ENCODE measurements at regions not wholly inside any gene's neighbourhood (a gene's known extent, or its start where the extent isn't known, plus 50 kb on each side); places are given as distances from the start of the nearest gene placed in this dataset.

GRCh38 chr9:88308831-88309560 is 79.2 kb upstream of the SPIN1 start:
- no peak overlapping the region for H3K27ac Mint-ChIP-seq
- peaks cover 33% of the 10 kb centered on the region for H3K4me1 Mint-ChIP-seq (ENCODE audit: low read depth)

GRCh38 chr9:88307136-88307535 is 81.1 kb upstream of the SPIN1 start:
- no peak overlapping the region for H3K27ac Mint-ChIP-seq
- CTCF ChIA-PET: no interaction called here
- H3K27me3 Mint-ChIP-seq (ENCODE audit: low read depth): peaks cover 8% of the 10 kb centered on the region
- no peaks in the 10 kb centered on the region for H3K9me3 Mint-ChIP-seq
- DNase-seq: no peak
- intact Hi-C loops (cut with micrococcal nuclease): loop anchor here (10.0 kb wide), 2 partner anchors 528 to 1952 kb away; partner anchors contain the start of gene TUT7
- peaks cover 31% of the 10 kb centered on the region for H3K4me1 Mint-ChIP-seq (ENCODE audit: low read depth)
- no peaks in the 10 kb centered on the region for H3K36me3 Mint-ChIP-seq (ENCODE audit: low read depth)
- H3K4me3 Mint-ChIP-seq: no peak overlapping the region

More at GRCh38 chr9:88308831-88309560, 79.2 kb upstream of the SPIN1 start:
- CTCF ChIA-PET: interaction anchor here (0.6 kb wide), 1 partner anchor 330 kb away, joined by 3 read pairs; no protein-coding TSS in a partner anchor
- no peak for DNase-seq
- no peak overlapping the region for H3K4me3 Mint-ChIP-seq
- H3K9me3 Mint-ChIP-seq: no peaks in the 10 kb centered on the region
- H3K27me3 Mint-ChIP-seq (ENCODE audit: low read depth): peaks cover 3% of the 10 kb centered on the region
- intact Hi-C loops (cut with micrococcal nuclease): loop anchor here (10.0 kb wide), 2 partner anchors 526 to 1954 kb away; partner anchors contain the start of gene TUT7
- H3K36me3 Mint-ChIP-seq (ENCODE audit: low read depth): no peaks in the 10 kb centered on the region

GRCh38 chr9:88303721-88304451 is 84.4 kb upstream of the SPIN1 start:
- H3K36me3 Mint-ChIP-seq (ENCODE audit: low read depth): no peaks in the 10 kb centered on the region
- H3K27ac Mint-ChIP-seq: no peak overlapping the region
- DNase-seq: peak; percentile 75
- no peaks in the 10 kb centered on the region for H3K9me3 Mint-ChIP-seq
- peaks cover 8% of the 10 kb centered on the region for H3K27me3 Mint-ChIP-seq (ENCODE audit: low read depth)
- CTCF ChIA-PET: interaction anchor here (0.6 kb wide), 1 partner anchor 373 kb away, joined by 3 read pairs; no protein-coding TSS in a partner anchor
- intact Hi-C loops (cut with micrococcal nuclease): loop anchor here (1.0 to 10.0 kb wide), 9 partner anchors 8 to 1949 kb away; partner anchors contain the start of gene TUT7
- H3K4me3 Mint-ChIP-seq: no peak overlapping the region
- H3K4me1 Mint-ChIP-seq (ENCODE audit: low read depth): peaks cover 23% of the 10 kb centered on the region

GRCh38 chr9:88302579-88303324 is 85.5 kb upstream of the SPIN1 start:
- Mint-ChIP-seq H3K9me3 (no peaks in the 10 kb centered on the region), H3K4me3 (no peak overlapping the region), H3K27me3 (ENCODE audit: low read depth) (peaks cover 8% of the 10 kb centered on the region), H3K4me1 (ENCODE audit: low read depth) (peaks cover 23% of the 10 kb centered on the region), H3K36me3 (ENCODE audit: low read depth) (no peaks in the 10 kb centered on the region), H3K27ac (no peak overlapping the region)
- intact Hi-C loops (cut with micrococcal nuclease): loop anchor here (5.0 to 10.0 kb wide), 3 partner anchors 532 to 1948 kb away; partner anchors contain the start of gene TUT7
- CTCF ChIA-PET: no interaction called here
- DNase-seq: no peak

- CTCF ChIA-PET: no interaction called here
- H3K27ac Mint-ChIP-seq: no peak overlapping the region
- peaks cover 23% of the 10 kb centered on the region for H3K4me1 Mint-ChIP-seq (ENCODE audit: low read depth)
- no peaks in the 10 kb centered on the region for H3K36me3 Mint-ChIP-seq (ENCODE audit: low read depth)
- no peak for DNase-seq
- no peak overlapping the region for H3K4me3 Mint-ChIP-seq
- peaks cover 8% of the 10 kb centered on the region for H3K27me3 Mint-ChIP-seq (ENCODE audit: low read depth)
- intact Hi-C loops (cut with micrococcal nuclease): loop anchor here (5.0 to 10.0 kb wide), 3 partner anchors 534 to 1946 kb away; partner anchors contain the start of gene TUT7
- no peaks in the 10 kb centered on the region for H3K9me3 Mint-ChIP-seq
Measured at GRCh38 chr9:88300556-88300955, 87.7 kb upstream of the SPIN1 start.

GRCh38 chr9:88291856-88292255 is 96.4 kb upstream of the SPIN1 start:
- CTCF ChIA-PET: interaction anchor here (0.6 kb wide), 1 partner anchor 943 kb away, joined by 3 read pairs; no protein-coding TSS in a partner anchor
- Mint-ChIP-seq H3K9me3 (no peaks in the 10 kb centered on the region), H3K27ac (no peak overlapping the region), H3K4me1 (ENCODE audit: low read depth) (no peaks in the 10 kb centered on the region), H3K27me3 (ENCODE audit: low read depth) (no peaks in the 10 kb centered on the region), H3K4me3 (no peak overlapping the region), H3K36me3 (ENCODE audit: low read depth) (no peaks in the 10 kb centered on the region)
- no peak for DNase-seq
- intact Hi-C loops (cut with micrococcal nuclease): no loop called here

GRCh38 chr9:88291056-88291455 is 97.2 kb upstream of the SPIN1 start:
- Mint-ChIP-seq H3K36me3 (ENCODE audit: low read depth) (no peaks in the 10 kb centered on the region), H3K4me1 (ENCODE audit: low read depth) (no peaks in the 10 kb centered on the region)
- intact Hi-C loops (cut with micrococcal nuclease): no loop called here

GRCh38 chr9:88289532-88289931 is 98.7 kb upstream of the SPIN1 start:
- no peaks in the 10 kb centered on the region for H3K4me1 Mint-ChIP-seq (ENCODE audit: low read depth)
- no peak for DNase-seq
- no peaks in the 10 kb centered on the region for H3K27me3 Mint-ChIP-seq (ENCODE audit: low read depth)
- intact Hi-C loops (cut with micrococcal nuclease): no loop called here
- no peak overlapping the region for H3K4me3 Mint-ChIP-seq
- peaks cover 2% of the 10 kb centered on the region for H3K36me3 Mint-ChIP-seq (ENCODE audit: low read depth)
- no peaks in the 10 kb centered on the region for H3K9me3 Mint-ChIP-seq
- CTCF ChIA-PET: no interaction called here
- no peak overlapping the region for H3K27ac Mint-ChIP-seq

More at GRCh38 chr9:88291056-88291455, 97.2 kb upstream of the SPIN1 start:
- no peak overlapping the region for H3K4me3 Mint-ChIP-seq
- CTCF ChIA-PET: no interaction called here
- no peaks in the 10 kb centered on the region for H3K9me3 Mint-ChIP-seq
- no peaks in the 10 kb centered on the region for H3K27me3 Mint-ChIP-seq (ENCODE audit: low read depth)
- DNase-seq: no peak
- no peak overlapping the region for H3K27ac Mint-ChIP-seq

- no peak for DNase-seq
- intact Hi-C loops (cut with micrococcal nuclease): no loop called here
- Mint-ChIP-seq H3K27ac (no peak overlapping the region), H3K36me3 (ENCODE audit: low read depth) (peaks cover 3% of the 10 kb centered on the region), H3K9me3 (peaks cover 7% of the 10 kb centered on the region), H3K4me1 (ENCODE audit: low read depth) (no peaks in the 10 kb centered on the region), H3K27me3 (ENCODE audit: low read depth) (no peaks in the 10 kb centered on the region), H3K4me3 (no peak overlapping the region)
- CTCF ChIA-PET: no interaction called here
Measured at GRCh38 chr9:88287972-88288371, 100.3 kb upstream of the SPIN1 start.

GRCh38 chr9:88280816-88281382 is 107.3 kb upstream of the SPIN1 start:
- Mint-ChIP-seq H3K27me3 (ENCODE audit: low read depth) (no peaks in the 10 kb centered on the region), H3K9me3 (peaks cover 8% of the 10 kb centered on the region), H3K4me1 (ENCODE audit: low read depth) (peaks cover 11% of the 10 kb centered on the region), H3K4me3 (no peak overlapping the region), H3K27ac (no peak overlapping the region), H3K36me3 (ENCODE audit: low read depth) (peaks cover 3% of the 10 kb centered on the region)
- CTCF ChIA-PET: no interaction called here
- no peak for DNase-seq
- intact Hi-C loops (cut with micrococcal nuclease): no loop called here

- H3K9me3 Mint-ChIP-seq: peaks cover 1% of the 10 kb centered on the region
- no peak overlapping the region for H3K4me3 Mint-ChIP-seq
- H3K4me1 Mint-ChIP-seq (ENCODE audit: low read depth): peaks cover 12% of the 10 kb centered on the region
- no peak overlapping the region for H3K27ac Mint-ChIP-seq
- intact Hi-C loops (cut with micrococcal nuclease): no loop called here
- no peaks in the 10 kb centered on the region for H3K36me3 Mint-ChIP-seq (ENCODE audit: low read depth)
- CTCF ChIA-PET: interaction anchor here (0.7 kb wide), 1 partner anchor 28 kb away, joined by 3 read pairs; no protein-coding TSS in a partner anchor
- H3K27me3 Mint-ChIP-seq (ENCODE audit: low read depth): no peaks in the 10 kb centered on the region
- DNase-seq: no peak
Measured at GRCh38 chr9:88278036-88278435, 110.2 kb upstream of the SPIN1 start.

GRCh38 chr9:88274078-88274477 is 114.2 kb upstream of the SPIN1 start:
- Mint-ChIP-seq H3K27me3 (ENCODE audit: low read depth) (no peaks in the 10 kb centered on the region), H3K4me3 (no peak overlapping the region), H3K9me3 (no peaks in the 10 kb centered on the region), H3K36me3 (ENCODE audit: low read depth) (no peaks in the 10 kb centered on the region), H3K27ac (no peak overlapping the region), H3K4me1 (ENCODE audit: low read depth) (peaks cover 2% of the 10 kb centered on the region)
- intact Hi-C loops (cut with micrococcal nuclease): no loop called here
- CTCF ChIA-PET: no interaction called here
- no peak for DNase-seq
